ENCODE measurements at regions not wholly inside any gene's neighbourhood (a gene's known extent, or its start where the extent isn't known, plus 50 kb on each side); places are given as distances from the start of the nearest gene placed in this dataset.

DNA sequence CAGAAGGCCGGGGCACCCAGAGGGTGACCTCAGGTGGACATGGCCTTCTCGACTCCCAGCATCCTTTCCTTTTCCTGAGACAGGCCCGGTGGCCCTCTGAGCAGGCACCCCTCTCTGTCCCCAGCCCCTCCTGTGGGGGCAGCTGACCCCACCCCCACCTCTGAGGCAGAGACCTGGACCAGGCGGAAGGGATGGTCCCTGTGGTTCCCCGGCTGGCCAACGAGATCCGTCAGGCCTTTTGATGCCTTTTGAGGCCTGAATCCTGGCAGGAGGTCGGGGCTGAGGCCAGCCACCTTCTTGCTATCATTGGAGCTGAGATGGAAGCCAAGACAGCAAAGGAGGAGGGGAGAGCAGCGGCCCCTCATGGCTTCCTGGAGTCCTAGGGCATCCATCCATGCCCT, 50.2 kb upstream of the ACTRT2 start:
- DNase-seq (ENCODE audit: low read depth): no peak
